Activated B cell treated with CpG ODN at 0.5 μM for 24 hours (primary cell): ENCODE measurements at regions not wholly inside any gene's neighbourhood (a gene's known extent, or its start where the extent isn't known, plus 50 kb on each side); places are given as distances from the start of the nearest gene placed in this dataset.

Source experiments
- ATAC-seq: fragments of 200-7000 bp; cut with Tn5 transposase; one replicate; pipeline ENCODE4 v1.10.0; 2021; ENCODE audit warnings: low read depth, mild to moderate bottlenecking, moderate library complexity
- CTCF ChIA-PET: fragments of 350-600 bp; sonication (Branson Sonifier 250); formaldehyde crosslinking; loops from one replicate; lab custom pipeline; 2021; ENCODE audit warnings: antibody characterized with exemption; lab: Charles Lee
- POLR2A ChIA-PET: fragments of 350-600 bp; sonication (Branson Sonifier 250); formaldehyde crosslinking; loops from one replicate; lab custom pipeline; 2021; ENCODE audit warnings: antibody characterized with exemption; lab: Charles Lee
- DNase-seq: peaks from one replicate; pipeline ENCODE4 v3.0.0; 2022
- H3K27ac Mint-ChIP-seq: one replicate; pipeline ENCODE4 v1.8.0; 2020; ENCODE audit warnings: mixed read lengths
- H3K27me3 Mint-ChIP-seq: one replicate; pipeline ENCODE4 v1.8.0; 2021; ENCODE audit warnings: mixed read lengths
- H3K36me3 Mint-ChIP-seq: one replicate; pipeline ENCODE4 v1.8.0; 2021; ENCODE audit warnings: low read depth, mixed read lengths
- H3K4me1 Mint-ChIP-seq: one replicate; pipeline ENCODE4 v1.8.0; 2021; ENCODE audit warnings: mixed read lengths
- H3K4me3 Mint-ChIP-seq: one replicate; pipeline ENCODE4 v1.8.0; 2020; ENCODE audit warnings: mild to moderate bottlenecking, mixed read lengths
- H3K9me3 Mint-ChIP-seq: one replicate; pipeline ENCODE4 v1.8.0; 2020; ENCODE audit warnings: mixed read lengths
- CTCF ChIP-seq: fragments of 200-600 bp; IDR thresholded peaks from one replicate; pipeline ENCODE4 v1.8.0; 2022; ENCODE audit warnings: antibody characterized with exemption, mild to moderate bottlenecking
- intact Hi-C: fragments of 100-400 bp; cut with micrococcal nuclease; formaldehyde crosslinking; loops from one replicate; pipeline ENCODE4 v1.15.1; 2024

DNA sequence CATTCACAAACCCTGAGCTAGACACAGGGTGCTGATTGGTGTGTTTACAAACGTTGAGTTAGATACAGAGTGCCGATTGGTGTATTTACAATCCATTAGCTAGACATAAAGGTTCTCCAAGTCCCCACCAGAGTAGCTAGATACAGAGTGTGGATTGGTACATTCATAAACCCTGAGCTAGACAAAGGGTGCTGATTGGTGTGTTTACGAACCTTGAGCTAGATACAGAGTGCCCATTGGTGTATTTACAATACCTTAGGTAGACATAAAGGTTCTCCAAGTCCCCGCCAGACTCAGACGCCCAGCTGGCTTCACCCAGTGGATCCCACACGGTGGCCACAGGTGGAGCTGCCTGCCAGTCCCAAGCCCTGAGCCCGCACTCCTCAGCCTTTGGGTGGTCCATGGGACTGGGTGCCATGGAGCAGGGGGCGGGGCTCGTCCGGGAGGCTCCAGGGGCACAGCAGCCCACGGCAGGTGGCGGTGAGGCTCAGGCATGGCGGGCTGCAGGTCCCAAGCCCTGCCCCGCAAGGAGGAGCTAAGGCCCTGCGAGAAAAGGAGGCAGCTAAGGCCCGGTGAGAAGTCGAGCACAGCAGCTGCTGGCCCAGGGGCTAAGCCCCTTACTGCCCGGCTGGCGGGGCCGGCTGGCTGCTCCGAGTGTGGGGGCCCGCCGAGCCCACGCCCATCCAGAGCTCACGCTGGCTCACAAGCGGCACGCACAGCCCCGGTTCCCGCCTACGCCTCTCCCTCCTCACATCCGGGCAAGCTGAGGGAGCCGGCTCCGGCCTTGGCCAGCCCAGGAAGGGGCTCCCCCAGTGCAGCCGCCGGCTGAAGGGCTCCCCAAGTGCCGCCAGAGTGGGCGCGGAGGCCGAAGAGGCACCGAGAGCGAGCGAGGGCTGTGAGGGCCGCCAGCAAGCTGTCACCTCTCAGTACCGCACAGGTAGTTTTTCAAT, 1039.2 kb upstream of the CDH9 start:
- H3K9me3 Mint-ChIP-seq = peaks cover 14% of the 10 kb centered on the region
- no peak overlapping the region for H3K4me3 Mint-ChIP-seq
- H3K36me3 Mint-ChIP-seq = no peaks in the 10 kb centered on the region
- DNase-seq (no peak), ATAC-seq (no peak)
- no peaks in the 10 kb centered on the region for H3K27me3 Mint-ChIP-seq
- H3K27ac Mint-ChIP-seq = no peak overlapping the region
- POLR2A ChIA-PET = no interaction called here
- intact Hi-C loops = no loop called here
- no peaks in the 10 kb centered on the region for H3K4me1 Mint-ChIP-seq
- CTCF ChIA-PET = no interaction called here
- TF ChIP-seq CTCF = no peak

DNA sequence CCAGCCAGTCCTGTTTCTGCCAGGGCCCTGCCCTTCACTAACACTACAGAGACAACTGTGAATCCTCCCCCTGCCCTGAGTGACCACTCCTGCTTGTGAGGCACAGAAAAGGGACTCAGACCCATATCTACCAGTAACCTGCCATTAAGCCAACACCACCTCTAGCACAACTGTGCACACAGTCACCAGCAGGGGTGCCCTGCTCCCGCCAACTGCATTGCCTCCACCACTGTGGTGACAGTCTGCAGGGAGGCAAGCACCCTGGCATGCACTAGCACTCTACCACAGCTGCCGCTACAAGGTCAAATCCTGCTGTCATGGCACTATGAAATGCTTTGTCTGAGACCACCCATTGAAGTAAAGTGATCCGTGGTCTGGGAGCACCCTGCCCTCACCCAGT, 1028.5 kb upstream of the CDH9 start:
- Mint-ChIP-seq H3K27ac (no peak overlapping the region), H3K27me3 (no peaks in the 10 kb centered on the region), H3K4me3 (no peak overlapping the region), H3K9me3 (peaks cover 4% of the 10 kb centered on the region), H3K36me3 (no peaks in the 10 kb centered on the region), H3K4me1 (no peaks in the 10 kb centered on the region)
- DNase-seq (no peak), ATAC-seq (no peak)
- intact Hi-C loops = no loop called here
- POLR2A ChIA-PET = no interaction called here
- TF ChIP-seq CTCF = no peak
- CTCF ChIA-PET = no interaction called here

GRCh38 chr5:28065656-28066055, 1027.3 kb upstream of the CDH9 start:
- DNase-seq (no peak), ATAC-seq (no peak)
- POLR2A ChIA-PET = no interaction called here
- H3K9me3 Mint-ChIP-seq = peaks cover 4% of the 10 kb centered on the region
- no peak overlapping the region for H3K4me3 Mint-ChIP-seq
- no peaks in the 10 kb centered on the region for H3K36me3 Mint-ChIP-seq
- H3K27ac Mint-ChIP-seq = no peak overlapping the region
- H3K4me1 Mint-ChIP-seq = no peaks in the 10 kb centered on the region
- intact Hi-C loops = no loop called here
- TF ChIP-seq CTCF = no peak
- CTCF ChIA-PET = no interaction called here
- H3K27me3 Mint-ChIP-seq = no peaks in the 10 kb centered on the region

DNA sequence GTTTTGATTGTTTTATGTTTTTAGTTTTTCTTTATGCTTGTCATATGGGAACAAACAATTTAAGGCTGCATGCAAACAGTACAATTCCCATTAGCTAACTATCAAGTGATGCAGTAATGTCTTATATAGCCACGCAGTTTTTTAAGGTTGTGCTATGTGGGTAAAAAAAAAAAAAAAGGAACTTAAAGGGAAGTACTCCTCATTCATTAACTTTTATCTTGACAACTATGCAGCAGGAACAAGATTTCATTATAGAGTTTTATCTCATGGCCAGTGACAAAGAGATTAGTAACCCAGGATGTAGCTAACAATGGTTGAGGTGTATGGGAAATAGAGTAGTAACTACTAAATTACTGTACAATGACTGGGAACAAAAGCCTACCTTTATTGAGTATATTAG, 1008.2 kb upstream of the CDH9 start:
- Mint-ChIP-seq H3K36me3 (no peaks in the 10 kb centered on the region), H3K4me1 (no peaks in the 10 kb centered on the region), H3K27me3 (no peaks in the 10 kb centered on the region), H3K9me3 (peaks cover 5% of the 10 kb centered on the region), H3K4me3 (no peak overlapping the region), H3K27ac (no peak overlapping the region)
- ChIA-PET POLR2A (no interaction called here), CTCF (no interaction called here)
- ATAC-seq (no peak), DNase-seq (no peak)
- TF ChIP-seq CTCF = no peak
- intact Hi-C loops = no loop called here

GRCh38 chr5:28027851-28028250, 989.5 kb upstream of the CDH9 start:
- peaks cover 14% of the 10 kb centered on the region for H3K9me3 Mint-ChIP-seq
- H3K4me3 Mint-ChIP-seq = no peak overlapping the region
- no peak for TF ChIP-seq CTCF
- no peaks in the 10 kb centered on the region for H3K36me3 Mint-ChIP-seq
- no peaks in the 10 kb centered on the region for H3K4me1 Mint-ChIP-seq
- POLR2A ChIA-PET = no interaction called here
- intact Hi-C loops = no loop called here
- CTCF ChIA-PET = no interaction called here
- no peaks in the 10 kb centered on the region for H3K27me3 Mint-ChIP-seq
- ATAC-seq = no peak
- no peak overlapping the region for H3K27ac Mint-ChIP-seq
- DNase-seq = no peak
